ENCODE measurements at regions not wholly inside any gene's neighbourhood (a gene's known extent, or its start where the extent isn't known, plus 50 kb on each side); places are given as distances from the start of the nearest gene placed in this dataset.

DNA sequence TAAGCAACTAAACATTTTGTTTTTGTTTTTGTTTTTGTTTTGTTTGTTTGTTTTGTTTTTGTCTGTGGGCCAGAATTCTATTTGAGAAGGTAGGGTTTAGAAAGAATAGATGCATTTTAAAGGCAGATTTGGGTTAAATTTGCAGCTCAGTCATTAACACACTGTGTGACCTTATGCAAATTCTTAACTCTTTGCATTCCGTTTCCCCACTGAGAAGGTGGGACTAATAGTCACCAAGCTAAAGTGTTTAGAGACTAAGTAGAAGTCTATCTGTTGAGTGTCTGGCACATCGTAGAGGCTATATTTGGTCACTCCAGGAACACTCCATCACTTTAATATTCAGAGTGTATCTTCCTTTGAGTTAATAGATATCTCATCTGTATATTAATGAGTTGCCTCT, 87.1 kb downstream of the CCNA1 start:
- H3K27ac ChIP-seq = no peak overlapping the region
- TF ChIP-seq CTCF (conservative IDR thresholded peaks at IDR 0.05) = no peak

DNA sequence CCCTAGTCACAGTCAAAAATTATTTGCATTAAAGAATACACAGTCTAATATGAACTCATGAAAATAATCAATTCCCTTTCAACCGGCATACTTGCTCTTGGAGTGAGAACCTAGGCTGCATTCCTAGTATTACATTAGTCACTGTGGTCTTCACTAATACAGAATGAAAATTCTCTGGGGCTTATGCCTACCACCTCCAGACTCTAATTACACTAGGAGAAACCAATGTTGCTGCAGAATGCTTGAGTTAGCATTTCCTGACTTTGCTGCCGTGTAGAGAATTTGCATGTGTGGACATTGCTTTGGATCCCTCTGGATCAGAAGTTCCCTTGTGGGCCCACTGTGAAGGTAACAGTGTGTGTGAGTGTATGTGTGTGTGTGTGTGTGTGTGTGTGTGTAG, 87.8 kb downstream of the CCNA1 start:
- no peak overlapping the region for H3K27ac ChIP-seq
- TF ChIP-seq CTCF (conservative IDR thresholded peaks at IDR 0.05) = no peak

GRCh38 chr13:36526897-36527296, 94.6 kb downstream of the CCNA1 start:
- peak overlapping the region; percentile 72; the same call in 1 of the 2 replicates for H3K27ac ChIP-seq
- peak; percentile 75 for TF ChIP-seq CTCF (conservative IDR thresholded peaks at IDR 0.05)

- TF ChIP-seq CTCF (conservative IDR thresholded peaks at IDR 0.05) = no peak
- H3K27ac ChIP-seq = peak overlapping the region; percentile 72; the same call in 1 of the 2 replicates
Observed at GRCh38 chr13:36528105-36528504, 95.8 kb downstream of the CCNA1 start.

DNA sequence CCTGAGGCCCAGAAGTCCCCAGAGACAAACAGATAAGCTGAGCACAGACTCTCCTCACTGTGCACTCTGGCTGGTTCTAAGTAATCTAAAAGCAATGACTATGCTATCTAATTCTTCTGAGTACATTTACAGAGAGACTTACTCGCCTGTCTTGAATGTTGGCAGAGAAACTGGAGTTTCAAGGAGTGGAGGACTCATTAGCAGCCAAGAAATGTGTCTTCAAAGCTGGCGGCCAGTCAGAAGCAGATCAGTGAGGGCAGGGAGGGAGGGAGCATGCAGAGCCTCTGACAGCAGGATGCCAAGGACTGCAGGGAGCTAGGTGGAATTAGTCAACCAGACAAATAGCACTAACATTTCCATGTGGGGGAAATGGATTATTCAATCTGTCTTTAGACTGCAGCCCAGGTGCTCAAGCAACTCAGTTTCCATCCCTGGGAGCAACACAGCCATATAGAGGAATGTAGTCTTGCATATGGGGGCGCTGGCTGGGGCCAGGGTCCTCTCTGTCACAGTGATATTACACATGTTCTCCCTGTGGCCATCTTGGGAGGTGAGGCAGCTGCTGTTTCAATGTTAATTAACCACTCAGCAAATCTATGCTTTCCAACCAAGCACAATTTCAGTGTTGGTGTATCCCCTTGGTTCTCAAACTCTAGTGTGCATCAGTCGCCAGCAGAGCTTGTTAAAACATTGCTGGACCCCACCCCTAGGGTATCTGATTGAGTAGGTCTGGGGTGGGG, 97.9 kb downstream of the CCNA1 start:
- peak overlapping the region; percentile 72 for H3K27ac ChIP-seq
- no peak for TF ChIP-seq CTCF (conservative IDR thresholded peaks at IDR 0.05)

DNA sequence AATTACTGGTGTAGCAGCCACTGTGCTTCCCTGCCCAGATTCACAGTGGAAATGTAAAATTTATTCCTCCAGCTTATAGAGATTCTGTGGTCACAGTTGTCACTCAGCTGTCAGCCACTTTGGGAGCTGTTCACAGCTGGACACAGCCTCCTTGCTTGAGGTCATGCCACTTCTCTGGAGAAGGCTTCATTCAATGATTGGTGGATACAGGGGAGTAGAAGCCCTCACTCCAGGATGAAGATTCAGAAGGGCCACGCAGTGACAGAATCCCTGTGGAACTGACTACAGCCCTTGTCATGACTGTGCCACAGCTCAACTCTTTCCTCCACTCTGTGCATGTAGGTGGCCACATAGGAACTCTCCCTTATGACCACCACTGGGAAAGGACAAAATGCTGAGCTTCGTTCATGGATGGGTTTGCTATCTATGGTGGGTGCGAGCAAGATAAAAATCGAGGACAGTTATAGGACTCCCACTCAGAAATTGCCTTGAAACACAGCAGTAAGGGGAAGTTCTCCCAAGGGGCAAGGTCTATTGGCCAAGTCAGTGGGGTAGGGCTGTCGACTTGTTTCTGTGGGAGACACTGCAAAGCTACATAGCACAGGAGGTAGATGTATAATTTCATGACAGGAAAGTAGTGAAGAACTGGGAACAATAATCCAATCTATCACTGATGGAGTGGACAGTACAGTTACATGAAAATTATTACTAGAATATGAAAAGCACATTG, 98.7 kb downstream of the CCNA1 start:
- no peak for TF ChIP-seq CTCF (conservative IDR thresholded peaks at IDR 0.05)
- H3K27ac ChIP-seq = peak overlapping the region; percentile 72

DNA sequence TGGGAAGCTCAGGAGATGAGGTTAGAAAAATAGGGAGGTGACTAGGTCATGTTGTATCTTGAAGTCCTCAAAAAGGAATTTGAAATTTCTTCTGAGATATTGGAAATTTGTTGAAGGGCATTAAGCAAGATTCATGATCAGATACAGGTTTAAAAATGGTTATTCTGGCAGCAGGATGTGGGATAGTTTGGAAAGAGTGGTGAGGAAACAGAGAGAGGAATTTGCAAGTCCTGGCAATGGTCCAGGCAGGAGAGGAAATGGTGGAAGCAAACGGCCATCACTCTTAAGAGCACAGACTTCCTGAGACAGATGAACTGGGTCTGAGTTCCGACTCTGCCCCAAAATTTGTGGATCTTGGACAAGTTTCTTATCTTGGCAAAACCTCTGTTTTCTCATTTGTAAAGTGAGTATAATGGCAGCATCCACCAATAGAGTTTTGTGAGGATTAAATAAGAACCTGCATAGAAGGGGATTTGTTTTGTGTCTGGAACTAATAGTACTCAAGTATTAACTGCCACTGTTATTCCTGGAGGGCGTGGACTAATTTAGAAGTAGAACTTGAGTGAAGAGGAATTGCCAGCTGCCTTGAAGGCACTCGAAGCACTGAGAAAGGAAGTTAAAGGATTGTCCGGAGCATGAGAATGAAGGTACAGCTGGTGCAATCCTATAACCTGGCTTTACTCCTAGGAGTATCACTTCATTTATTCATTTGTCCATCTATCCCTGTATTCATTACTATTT, 99.6 kb downstream of the CCNA1 start:
- H3K27ac ChIP-seq = no peak overlapping the region
- no peak for TF ChIP-seq CTCF (conservative IDR thresholded peaks at IDR 0.05)

All from VCaP (cell line).